Fibroblast of mammary gland (primary cell): ENCODE measurements at regions not wholly inside any gene's neighbourhood (a gene's known extent, or its start where the extent isn't known, plus 50 kb on each side); places are given as distances from the start of the nearest gene placed in this dataset.
A peak's percentile ranks its signal among the peaks of the same experiment; 100 is the strongest.

Source experiments
- DNase-seq: peaks from one replicate; pipeline ENCODE4 v3.0.0-alpha.2; 2010; ENCODE audit warnings: low read depth
- H3K4me3 ChIP-seq: 2 replicates; pipeline ENCODE4 v1.5.1; 2011; ENCODE audit warnings: low read depth, mild to moderate bottlenecking, low read length, moderate library complexity; ENCODE audit not compliant: control insufficient read depth
- TF ChIP-seq, protein P1 (sequence below): conservative IDR thresholded peaks from 2 replicates; pipeline ENCODE4 v1.5.1; 2011; ENCODE audit warnings: low read depth, low read length, inconsistent platforms; ENCODE audit not compliant: control insufficient read depth, insufficient read depth

GRCh38 chr9:105053209-105053652 lies 125.3 kb upstream of the ABCA1 start:
- TF ChIP-seq, protein P1, sequence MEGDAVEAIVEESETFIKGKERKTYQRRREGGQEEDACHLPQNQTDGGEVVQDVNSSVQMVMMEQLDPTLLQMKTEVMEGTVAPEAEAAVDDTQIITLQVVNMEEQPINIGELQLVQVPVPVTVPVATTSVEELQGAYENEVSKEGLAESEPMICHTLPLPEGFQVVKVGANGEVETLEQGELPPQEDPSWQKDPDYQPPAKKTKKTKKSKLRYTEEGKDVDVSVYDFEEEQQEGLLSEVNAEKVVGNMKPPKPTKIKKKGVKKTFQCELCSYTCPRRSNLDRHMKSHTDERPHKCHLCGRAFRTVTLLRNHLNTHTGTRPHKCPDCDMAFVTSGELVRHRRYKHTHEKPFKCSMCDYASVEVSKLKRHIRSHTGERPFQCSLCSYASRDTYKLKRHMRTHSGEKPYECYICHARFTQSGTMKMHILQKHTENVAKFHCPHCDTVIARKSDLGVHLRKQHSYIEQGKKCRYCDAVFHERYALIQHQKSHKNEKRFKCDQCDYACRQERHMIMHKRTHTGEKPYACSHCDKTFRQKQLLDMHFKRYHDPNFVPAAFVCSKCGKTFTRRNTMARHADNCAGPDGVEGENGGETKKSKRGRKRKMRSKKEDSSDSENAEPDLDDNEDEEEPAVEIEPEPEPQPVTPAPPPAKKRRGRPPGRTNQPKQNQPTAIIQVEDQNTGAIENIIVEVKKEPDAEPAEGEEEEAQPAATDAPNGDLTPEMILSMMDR, result no peak
- H3K4me3 ChIP-seq, result no peak overlapping the region
- peak; percentile 96 for DNase-seq

DNA sequence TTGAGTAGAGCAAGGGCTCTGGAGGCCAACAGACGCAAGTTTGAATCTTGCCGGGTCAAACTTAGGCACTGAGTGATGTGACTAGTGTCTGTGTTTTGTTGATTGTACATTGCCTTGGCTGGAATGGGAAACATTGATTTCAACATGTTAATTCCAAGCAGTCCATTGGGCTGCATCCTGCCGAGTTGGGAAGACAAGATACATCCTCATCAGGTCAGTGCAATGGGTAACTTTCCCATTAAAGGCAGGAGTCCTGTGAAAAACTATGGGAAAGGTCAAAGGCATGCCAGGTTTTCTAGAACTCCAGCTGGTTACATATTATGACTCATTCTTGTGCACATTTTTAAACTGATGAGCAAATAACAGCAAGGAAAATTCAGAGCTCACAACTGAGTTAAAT lies 126.5 kb upstream of the ABCA1 start:
- DNase-seq, result peak; percentile 97
- TF ChIP-seq, protein P1, result no peak
- no peak overlapping the region for H3K4me3 ChIP-seq

GRCh38 chr9:105055917-105056316 lies 128.0 kb upstream of the ABCA1 start:
- TF ChIP-seq, protein P1, result no peak
- H3K4me3 ChIP-seq, result no peak overlapping the region
- no peak for DNase-seq

DNA sequence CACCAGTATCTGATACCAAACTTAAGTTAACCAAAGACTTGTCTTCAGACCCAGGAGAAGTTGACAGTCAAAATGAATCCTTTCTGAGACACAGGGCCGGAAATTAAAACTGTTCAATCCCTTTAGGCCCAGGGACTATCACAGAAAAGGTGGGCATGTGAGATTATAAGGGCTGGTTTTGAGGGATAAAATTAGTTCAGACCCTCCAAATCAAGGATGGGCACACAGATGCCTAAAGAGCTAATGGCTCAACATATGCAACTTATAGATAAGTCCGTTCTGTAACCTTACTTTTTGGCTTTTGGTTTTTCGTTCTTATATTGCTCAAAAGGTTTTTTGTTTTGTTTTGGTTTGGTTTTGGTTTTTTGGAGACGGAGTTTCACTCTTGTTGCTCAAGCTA lies 129.6 kb upstream of the ABCA1 start:
- DNase-seq, result no peak
- TF ChIP-seq, protein P1, result no peak
- H3K4me3 ChIP-seq, result no peak overlapping the region

DNA sequence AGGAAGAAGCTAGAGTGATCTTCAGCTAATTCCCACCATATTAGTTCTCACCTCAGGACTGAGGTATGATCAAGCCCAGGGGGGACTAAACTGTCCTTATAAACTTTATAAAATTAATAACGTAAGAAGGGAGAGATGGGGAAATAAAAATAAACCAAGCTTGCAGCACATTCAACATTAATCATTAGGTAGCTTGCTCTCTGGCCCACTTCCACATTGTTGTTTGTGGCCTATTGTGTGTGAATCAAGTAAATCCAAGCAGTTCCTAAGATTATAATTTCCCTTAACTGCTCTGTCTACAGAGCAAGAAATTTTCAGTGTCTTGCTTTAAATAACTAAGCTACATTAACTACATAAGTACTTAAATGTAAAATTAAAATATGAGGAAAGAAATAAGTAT lies 131.3 kb upstream of the ABCA1 start:
- H3K4me3 ChIP-seq, result no peak overlapping the region
- TF ChIP-seq, protein P1, result no peak
- DNase-seq, result peak; percentile 72

DNA sequence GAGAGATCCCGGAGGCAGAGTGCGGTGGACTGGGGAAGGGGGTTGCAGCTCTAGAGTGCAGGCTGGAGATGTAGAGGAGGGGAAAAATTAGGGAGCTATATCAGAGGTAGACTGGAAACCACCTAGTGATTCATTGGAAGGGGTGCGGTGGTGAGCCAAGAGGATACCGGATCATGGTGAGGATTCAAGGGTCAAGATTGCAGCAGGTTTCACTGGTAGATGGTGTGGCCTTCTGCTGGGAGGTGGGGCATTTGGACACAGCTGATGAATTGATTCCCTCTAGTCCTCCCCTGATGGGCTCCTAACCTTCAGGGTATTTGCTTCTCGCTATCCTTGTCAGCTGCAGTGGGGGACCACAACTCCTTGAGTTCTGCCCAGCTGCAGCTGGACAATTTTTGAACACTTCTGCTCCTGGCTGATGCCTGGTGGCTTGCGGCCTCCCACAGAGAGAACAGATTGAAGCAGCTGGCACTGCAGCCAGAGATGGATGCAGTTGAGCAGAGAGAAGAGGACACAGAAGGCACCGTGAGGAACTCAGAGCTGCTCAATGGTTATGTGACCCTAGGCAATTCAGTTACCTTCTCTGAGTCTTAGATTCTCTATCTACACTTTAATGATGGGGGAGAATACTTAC lies 134.4 kb upstream of the ABCA1 start:
- H3K4me3 ChIP-seq, result no peak overlapping the region
- no peak for DNase-seq
- TF ChIP-seq, protein P1, result no peak
